Adrenal gland (tissue), 9 donors: ENCODE measurements at regions not wholly inside any gene's neighbourhood (a gene's known extent, or its start where the extent isn't known, plus 50 kb on each side); places are given as distances from the start of the nearest gene placed in this dataset.

Source experiments
- DNase-seq, 7 donors: peaks; one replicate each; pipeline ENCODE4 v3.0.0-alpha.2; 2019 to 2020
- H3K27ac ChIP-seq, 5 donors: fragments of 200-600 bp; sonication (generic) in 4 of 5; 1 replicate in 3 of 5; 2 replicates in 2 of 5; pipeline versions ENCODE4 v1.5.1 to v1.8.0; 2016 to 2020; ENCODE audit warnings: mild to moderate bottlenecking in 1 of 5
- H3K27me3 ChIP-seq: fragments of 200-600 bp; 2 replicates; pipeline ENCODE4 v1.8.0; 2021
- H3K36me3 ChIP-seq, 2 donors: fragments of 200-600 bp; replicated peaks in 1 of 2; 1 replicate in 1 of 2; 2 replicates in 1 of 2; pipeline versions ENCODE4 v1.5.1 to v1.8.0; 2018 to 2022
- H3K4me1 ChIP-seq, 2 donors: fragments of 200-600 bp; replicated peaks in 1 of 2; 1 replicate in 1 of 2; 2 replicates in 1 of 2; pipeline versions ENCODE4 v1.5.1 to v1.8.0; 2018 to 2021
- H3K4me3 ChIP-seq, 4 donors: fragments of 200-600 bp; sonication (generic) in 3 of 4; one replicate each; pipeline ENCODE4 v1.5.1; 2016 to 2018
- H3K9me3 ChIP-seq, 3 donors: fragments of 200-600 bp; sonication (generic) in 1 of 3; replicated peaks in 1 of 3; 1 replicate in 2 of 3; 2 replicates in 1 of 3; pipeline versions ENCODE4 v1.5.1 to v1.8.0; 2016 to 2021
- CTCF ChIP-seq, 6 experiments: fragments of 450-650 bp in 4 of 6; fragments of 200-600 bp in 2 of 6; sonication (generic) in 1 of 6; IDR thresholded peaks; 1 replicate in 5 of 6; 2 replicates in 1 of 6; pipeline versions ENCODE4 v1.5.1 to v1.8.0; 2016 to 2021; ENCODE audit warnings: antibody characterized with exemption in 6 of 6, mild to moderate bottlenecking in 2 of 6, moderate library complexity in 1 of 6
- POLR2A ChIP-seq, 2 donors: fragments of 450-650 bp; IDR thresholded peaks; one replicate each; pipeline ENCODE4 v1.6.1; 2017; ENCODE audit warnings: antibody characterized with exemption in 2 of 2, mild to moderate bottlenecking in 2 of 2, moderate library complexity in 1 of 2
- WGBS, 4 donors: extraction: QIAGEN DNeasy Blood & Tissue Kit in 2 of 4; methylation state at CpG; one replicate each; pipeline versions ENCODE4 v1.1.5 to v1.1.7; 2013 to 2017; 5-methylcytosine and 5-hydroxymethylcytosine counted together
- intact Hi-C, 2 donors: fragments of 100-400 bp; cut with DNase I; formaldehyde crosslinking; loops; one replicate each; pipeline versions ENCODE4 v1.14.1 to v1.15.0; 2022 to 2023
- donor health status: healthy with polysubstance abuse.
- donor health status: Bipolar disorder and iron deficiency.
- donor health status: DM: yes; HTN: yes; CAD: no.
- donor health status: DM: no; HTN: no; CAD: no.
- donor health status: DM: no; HTN: no; CAD: no.

GRCh38 chr13:39961036-39961435 lies 305.6 kb downstream of the COG6 start:
- H3K27me3 ChIP-seq, result no peaks in the 10 kb centered on the region
- no peak overlapping the region for H3K27ac ChIP-seq
- H3K4me1 ChIP-seq, result no peaks in the 10 kb centered on the region
- H3K4me3 ChIP-seq, result no peak overlapping the region
- WGBS, 4 donors, result 66 to 87% (median 74%) methylated on average over 1 of the region's 1 CpG
- no peaks in the 10 kb centered on the region for H3K36me3 ChIP-seq
- intact Hi-C loops, result no loop called here
- no peaks in the 10 kb centered on the region for H3K9me3 ChIP-seq
- DNase-seq, result no peak
- no peak for TF ChIP-seq POLR2A (IDR thresholded peaks at IDR 0.05)
- no peak for TF ChIP-seq CTCF (IDR thresholded peaks at IDR 0.05)

GRCh38 chr13:39963612-39964011 lies 308.1 kb downstream of the COG6 start:
- H3K27ac ChIP-seq, result no peak overlapping the region
- no peak overlapping the region for H3K4me3 ChIP-seq
- TF ChIP-seq CTCF (IDR thresholded peaks at IDR 0.05), result no peak
- TF ChIP-seq POLR2A (IDR thresholded peaks at IDR 0.05), result no peak
- no peaks in the 10 kb centered on the region for H3K36me3 ChIP-seq
- DNase-seq, result no peak
- H3K4me1 ChIP-seq, result no peaks in the 10 kb centered on the region
- no peaks in the 10 kb centered on the region for H3K27me3 ChIP-seq
- WGBS, 4 donors, result 82 to 95% (median 87%) methylated on average over 1 of the region's 1 CpG
- intact Hi-C loops, result no loop called here
- H3K9me3 ChIP-seq, result no peaks in the 10 kb centered on the region

GRCh38 chr13:39965309-39965708 lies 309.8 kb downstream of the COG6 start:
- TF ChIP-seq POLR2A (IDR thresholded peaks at IDR 0.05) (no peak), CTCF (IDR thresholded peaks at IDR 0.05) (no peak)
- no peak for DNase-seq
- Histone ChIP-seq H3K4me3 (no peak overlapping the region), H3K9me3 (no peaks in the 10 kb centered on the region), H3K36me3 (no peaks in the 10 kb centered on the region), H3K4me1 (no peaks in the 10 kb centered on the region), H3K27ac (no peak overlapping the region), H3K27me3 (no peaks in the 10 kb centered on the region)
- intact Hi-C loops, result no loop called here
- 83 to 89% (median 87%) methylated on average over 3 of the region's 3 CpGs for WGBS, 4 donors

GRCh38 chr13:39967199-39967959 lies 311.9 kb downstream of the COG6 start:
- no peak for DNase-seq
- H3K36me3 ChIP-seq, result no peaks in the 10 kb centered on the region
- TF ChIP-seq POLR2A (IDR thresholded peaks at IDR 0.05), result no peak
- no peak for TF ChIP-seq CTCF (IDR thresholded peaks at IDR 0.05)
- intact Hi-C loops, result no loop called here
- WGBS, 4 donors, result 82 to 91% (median 87%) methylated on average over 4 of the region's 4 CpGs
- no peak overlapping the region for H3K4me3 ChIP-seq
- H3K4me1 ChIP-seq, result no peaks in the 10 kb centered on the region
- H3K27ac ChIP-seq, result no peak overlapping the region
- no peaks in the 10 kb centered on the region for H3K27me3 ChIP-seq
- H3K9me3 ChIP-seq, result no peaks in the 10 kb centered on the region
